Neural cell (in vitro differentiated cells): ENCODE measurements at regions not wholly inside any gene's neighbourhood (a gene's known extent, or its start where the extent isn't known, plus 50 kb on each side); places are given as distances from the start of the nearest gene placed in this dataset.

Experiments used
- H2AFZ ChIP-seq: fragments of 200-600, 300-800 bp; sonication (generic), shearing (Covaris generic); 2 replicates; pipeline ENCODE4 v1.6.0; 2014; ENCODE audit warnings: low read depth, mild to moderate bottlenecking, antibody characterized with exemption, low read length, moderate library complexity
- H3F3A ChIP-seq: fragments of 200-600 bp; shearing (Covaris generic); 2 replicates; pipeline ENCODE4 v1.6.1; 2016; ENCODE audit warnings: mild to moderate bottlenecking, moderate library complexity, mixed read lengths, antibody characterized with exemption, low read length; ENCODE audit not compliant: insufficient read depth, poor library complexity, severe bottlenecking
- H3K27ac ChIP-seq: fragments of 200-600, 300-800 bp; sonication (generic), shearing (Covaris generic); 2 replicates; pipeline ENCODE4 v1.5.1; 2014; ENCODE audit warnings: mild to moderate bottlenecking, low read length, moderate library complexity
- H3K27me3 ChIP-seq: fragments of 300-800, 200-600 bp; sonication (generic), shearing (Covaris generic); 2 replicates; pipeline ENCODE4 v1.6.0; 2014; ENCODE audit warnings: mild to moderate bottlenecking, low read depth, low read length, moderate library complexity; ENCODE audit not compliant: insufficient read depth
- H3K36me3 ChIP-seq: fragments of 300-800, 200-600 bp; sonication (generic), shearing (Covaris generic); 2 replicates; pipeline ENCODE4 v1.5.1; 2014; ENCODE audit warnings: mild to moderate bottlenecking, antibody characterized with exemption, low read length, moderate library complexity; ENCODE audit not compliant: insufficient read depth
- H3K4me2 ChIP-seq: fragments of 300-800, 200-600 bp; sonication (generic), shearing (Covaris generic); 2 replicates; pipeline ENCODE4 v1.6.0; 2014; ENCODE audit warnings: mild to moderate bottlenecking, low read length
- H3K4me3 ChIP-seq: fragments of 300-800, 200-600 bp; sonication (generic), shearing (Covaris generic); 2 replicates; pipeline ENCODE4 v1.5.1; 2014; ENCODE audit warnings: mild to moderate bottlenecking, low read length, moderate library complexity
- H3K79me2 ChIP-seq: fragments of 200-600 bp; shearing (Covaris generic); replicated peaks from 2 replicates; pipeline ENCODE4 v1.6.0; 2014; ENCODE audit warnings: mild to moderate bottlenecking, low read length, moderate library complexity; ENCODE audit not compliant: insufficient read depth
- H3K9ac ChIP-seq: fragments of 300-800, 200-600 bp; sonication (generic), shearing (Covaris generic); 2 replicates; pipeline ENCODE4 v1.6.1; 2016; ENCODE audit warnings: mild to moderate bottlenecking, low read length, mixed read lengths
- H3K9me2 ChIP-seq: fragments of 200-600 bp; shearing (Covaris generic); 2 replicates; pipeline ENCODE4 v1.6.1; 2016; ENCODE audit warnings: mild to moderate bottlenecking, low read length, mixed read lengths; ENCODE audit not compliant: insufficient read depth
- H3K9me3 ChIP-seq: fragments of 200-600, 300-800 bp; sonication (generic), shearing (Covaris generic); 2 replicates; pipeline ENCODE4 v1.6.1; 2016; ENCODE audit warnings: mild to moderate bottlenecking, mixed run types, low read length, moderate library complexity, mixed read lengths
- H4K20me1 ChIP-seq: fragments of 200-600 bp; shearing (Covaris generic); 2 replicates; pipeline ENCODE4 v1.6.1; 2016; ENCODE audit warnings: mild to moderate bottlenecking, mixed run types; ENCODE audit not compliant: insufficient read depth
- CTCF ChIP-seq: fragments of 450-650 bp; IDR thresholded peaks from 2 replicates; pipeline ENCODE4 v1.5.1; 2014; ENCODE audit warnings: antibody characterized with exemption, mild to moderate bottlenecking, moderate library complexity; ENCODE audit not compliant: poor library complexity, severe bottlenecking
- EP300 ChIP-seq: fragments of 450-650 bp; conservative IDR thresholded peaks from 2 replicates; pipeline ENCODE4 v1.6.1; 2014; ENCODE audit warnings: antibody characterized with exemption, mild to moderate bottlenecking, moderate library complexity; ENCODE audit not compliant: poor library complexity, severe bottlenecking
- EZH2 ChIP-seq: fragments of 200-600, 300-800 bp; shearing (Covaris generic), sonication (generic); IDR thresholded peaks from 2 replicates; pipeline ENCODE4 v1.6.1; 2014; ENCODE audit warnings: antibody characterized with exemption, low read length, borderline replicate concordance, mild to moderate bottlenecking; ENCODE audit not compliant: insufficient read depth, poor library complexity, severe bottlenecking
- MXI1 ChIP-seq: fragments of 450-650 bp; conservative IDR thresholded peaks from 2 replicates; pipeline ENCODE4 v1.6.1; 2014; ENCODE audit warnings: antibody characterized with exemption, mild to moderate bottlenecking; ENCODE audit not compliant: poor library complexity, severe bottlenecking
- POLR2AphosphoS5 ChIP-seq: IDR thresholded peaks from 2 replicates; pipeline ENCODE4 v1.6.1; 2012
- RAD21 ChIP-seq: fragments of 450-650 bp; conservative IDR thresholded peaks from 2 replicates; pipeline ENCODE4 v1.6.1; 2014; ENCODE audit warnings: antibody characterized with exemption, mild to moderate bottlenecking, moderate library complexity
- SMC3 ChIP-seq: fragments of 450-650 bp; conservative IDR thresholded peaks from 2 replicates; pipeline ENCODE4 v1.6.1; 2014; ENCODE audit warnings: antibody characterized with exemption, mild to moderate bottlenecking, moderate library complexity; ENCODE audit not compliant: poor library complexity
- TAF1 ChIP-seq: IDR thresholded peaks from 2 replicates; pipeline ENCODE4 v1.6.1; 2012; ENCODE audit warnings: low read depth
- TF ChIP-seq, protein P1 (sequence below): IDR thresholded peaks from 2 replicates; pipeline ENCODE4 v1.6.1; 2012; ENCODE audit warnings: borderline replicate concordance

DNA sequence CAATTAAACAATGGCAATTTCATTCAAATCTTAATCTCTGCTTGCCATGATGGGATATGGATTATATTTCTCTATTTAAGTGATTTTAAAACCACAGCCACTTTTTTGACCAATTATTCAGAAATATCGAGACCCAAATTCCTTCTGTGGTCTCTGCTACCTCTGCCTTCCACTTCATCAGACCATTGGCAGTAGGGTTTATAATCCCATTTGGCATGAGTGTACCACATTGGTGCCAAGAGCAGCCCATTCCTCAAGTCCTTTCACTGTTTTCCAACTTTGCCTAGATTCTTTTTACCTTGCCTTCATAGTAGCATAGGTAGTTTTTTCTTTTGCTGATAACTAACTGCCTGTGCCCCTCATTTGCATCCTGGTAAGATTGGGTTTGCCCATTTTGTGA lies 319.9 kb downstream of the ARL4A start:
- Histone ChIP-seq H3K9me2 (no peaks in the 10 kb centered on the region), H3K4me3 (no peak overlapping the region), H3K27ac (no peak overlapping the region), H3F3A (no peaks in the 10 kb centered on the region), H3K79me2 (no peaks in the 10 kb centered on the region), H3K9ac (no peak overlapping the region), H4K20me1 (no peaks in the 10 kb centered on the region), H3K27me3 (no peaks in the 10 kb centered on the region), H3K9me3 (no peaks in the 10 kb centered on the region), H2AFZ (no peak overlapping the region), H3K36me3 (no peaks in the 10 kb centered on the region), H3K4me2 (no peak overlapping the region)
- TF ChIP-seq EP300: no peak
- no peak for TF ChIP-seq TAF1
- no peak for TF ChIP-seq CTCF
- no peak for TF ChIP-seq RAD21
- TF ChIP-seq EZH2: no peak
- TF ChIP-seq POLR2AphosphoS5: no peak
- TF ChIP-seq, protein P1, sequence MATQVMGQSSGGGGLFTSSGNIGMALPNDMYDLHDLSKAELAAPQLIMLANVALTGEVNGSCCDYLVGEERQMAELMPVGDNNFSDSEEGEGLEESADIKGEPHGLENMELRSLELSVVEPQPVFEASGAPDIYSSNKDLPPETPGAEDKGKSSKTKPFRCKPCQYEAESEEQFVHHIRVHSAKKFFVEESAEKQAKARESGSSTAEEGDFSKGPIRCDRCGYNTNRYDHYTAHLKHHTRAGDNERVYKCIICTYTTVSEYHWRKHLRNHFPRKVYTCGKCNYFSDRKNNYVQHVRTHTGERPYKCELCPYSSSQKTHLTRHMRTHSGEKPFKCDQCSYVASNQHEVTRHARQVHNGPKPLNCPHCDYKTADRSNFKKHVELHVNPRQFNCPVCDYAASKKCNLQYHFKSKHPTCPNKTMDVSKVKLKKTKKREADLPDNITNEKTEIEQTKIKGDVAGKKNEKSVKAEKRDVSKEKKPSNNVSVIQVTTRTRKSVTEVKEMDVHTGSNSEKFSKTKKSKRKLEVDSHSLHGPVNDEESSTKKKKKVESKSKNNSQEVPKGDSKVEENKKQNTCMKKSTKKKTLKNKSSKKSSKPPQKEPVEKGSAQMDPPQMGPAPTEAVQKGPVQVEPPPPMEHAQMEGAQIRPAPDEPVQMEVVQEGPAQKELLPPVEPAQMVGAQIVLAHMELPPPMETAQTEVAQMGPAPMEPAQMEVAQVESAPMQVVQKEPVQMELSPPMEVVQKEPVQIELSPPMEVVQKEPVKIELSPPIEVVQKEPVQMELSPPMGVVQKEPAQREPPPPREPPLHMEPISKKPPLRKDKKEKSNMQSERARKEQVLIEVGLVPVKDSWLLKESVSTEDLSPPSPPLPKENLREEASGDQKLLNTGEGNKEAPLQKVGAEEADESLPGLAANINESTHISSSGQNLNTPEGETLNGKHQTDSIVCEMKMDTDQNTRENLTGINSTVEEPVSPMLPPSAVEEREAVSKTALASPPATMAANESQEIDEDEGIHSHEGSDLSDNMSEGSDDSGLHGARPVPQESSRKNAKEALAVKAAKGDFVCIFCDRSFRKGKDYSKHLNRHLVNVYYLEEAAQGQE: no peak
- TF ChIP-seq MXI1: no peak
- no peak for TF ChIP-seq SMC3

GRCh38 chr7:13009517-13009916 lies 322.1 kb downstream of the ARL4A start:
- H3K4me2 ChIP-seq: no peak overlapping the region
- no peak overlapping the region for H2AFZ ChIP-seq
- H3K36me3 ChIP-seq: no peaks in the 10 kb centered on the region
- no peak overlapping the region for H3K27ac ChIP-seq
- no peaks in the 10 kb centered on the region for H3K27me3 ChIP-seq
- no peaks in the 10 kb centered on the region for H3K79me2 ChIP-seq
- no peaks in the 10 kb centered on the region for H3K9me2 ChIP-seq
- TF ChIP-seq MXI1: no peak
- TF ChIP-seq EZH2: no peak
- TF ChIP-seq CTCF: no peak
- TF ChIP-seq SMC3: no peak
- TF ChIP-seq, protein P1: no peak
- no peak for TF ChIP-seq RAD21
- no peak for TF ChIP-seq POLR2AphosphoS5
- TF ChIP-seq EP300: no peak
- TF ChIP-seq TAF1: no peak
- H3K9ac ChIP-seq: no peak overlapping the region
- H4K20me1 ChIP-seq: no peaks in the 10 kb centered on the region
- H3F3A ChIP-seq: no peaks in the 10 kb centered on the region
- no peaks in the 10 kb centered on the region for H3K9me3 ChIP-seq
- no peak overlapping the region for H3K4me3 ChIP-seq
